ENCODE measurements at regions not wholly inside any gene's neighbourhood (a gene's known extent, or its start where the extent isn't known, plus 50 kb on each side); places are given as distances from the start of the nearest gene placed in this dataset.

DNA sequence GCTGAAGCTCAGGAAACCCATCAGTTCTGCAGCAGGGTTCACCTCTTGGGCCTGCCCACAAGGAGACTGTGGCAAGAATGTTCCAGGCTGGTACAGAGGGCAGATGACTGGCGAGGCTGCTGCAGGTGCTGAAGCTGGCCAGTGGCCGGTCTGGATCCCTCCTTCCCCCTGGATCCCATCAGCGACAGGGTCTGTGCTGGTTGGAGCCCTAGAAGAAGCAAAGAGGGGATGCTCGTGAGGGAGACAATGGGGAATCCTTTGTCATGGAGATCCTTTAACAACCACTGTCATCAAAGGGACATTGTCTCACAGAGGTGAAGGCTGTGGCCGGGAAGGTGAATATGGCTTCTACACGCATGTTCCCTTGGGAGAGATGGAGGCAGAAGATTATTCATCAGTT is 211.4 kb upstream of the TMEM132C start (continued):
- TF ChIP-seq, protein P1, sequence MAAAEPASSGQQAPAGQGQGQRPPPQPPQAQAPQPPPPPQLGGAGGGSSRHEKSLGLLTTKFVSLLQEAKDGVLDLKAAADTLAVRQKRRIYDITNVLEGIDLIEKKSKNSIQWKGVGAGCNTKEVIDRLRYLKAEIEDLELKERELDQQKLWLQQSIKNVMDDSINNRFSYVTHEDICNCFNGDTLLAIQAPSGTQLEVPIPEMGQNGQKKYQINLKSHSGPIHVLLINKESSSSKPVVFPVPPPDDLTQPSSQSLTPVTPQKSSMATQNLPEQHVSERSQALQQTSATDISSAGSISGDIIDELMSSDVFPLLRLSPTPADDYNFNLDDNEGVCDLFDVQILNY (CRISPR knock-in tag; IDR thresholded peaks at IDR 0.05) = no peak
- TF ChIP-seq, protein P2, sequence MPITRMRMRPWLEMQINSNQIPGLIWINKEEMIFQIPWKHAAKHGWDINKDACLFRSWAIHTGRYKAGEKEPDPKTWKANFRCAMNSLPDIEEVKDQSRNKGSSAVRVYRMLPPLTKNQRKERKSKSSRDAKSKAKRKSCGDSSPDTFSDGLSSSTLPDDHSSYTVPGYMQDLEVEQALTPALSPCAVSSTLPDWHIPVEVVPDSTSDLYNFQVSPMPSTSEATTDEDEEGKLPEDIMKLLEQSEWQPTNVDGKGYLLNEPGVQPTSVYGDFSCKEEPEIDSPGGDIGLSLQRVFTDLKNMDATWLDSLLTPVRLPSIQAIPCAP (CRISPR knock-in tag; IDR thresholded peaks at IDR 0.05) = no peak
- TF ChIP-seq, protein P3, sequence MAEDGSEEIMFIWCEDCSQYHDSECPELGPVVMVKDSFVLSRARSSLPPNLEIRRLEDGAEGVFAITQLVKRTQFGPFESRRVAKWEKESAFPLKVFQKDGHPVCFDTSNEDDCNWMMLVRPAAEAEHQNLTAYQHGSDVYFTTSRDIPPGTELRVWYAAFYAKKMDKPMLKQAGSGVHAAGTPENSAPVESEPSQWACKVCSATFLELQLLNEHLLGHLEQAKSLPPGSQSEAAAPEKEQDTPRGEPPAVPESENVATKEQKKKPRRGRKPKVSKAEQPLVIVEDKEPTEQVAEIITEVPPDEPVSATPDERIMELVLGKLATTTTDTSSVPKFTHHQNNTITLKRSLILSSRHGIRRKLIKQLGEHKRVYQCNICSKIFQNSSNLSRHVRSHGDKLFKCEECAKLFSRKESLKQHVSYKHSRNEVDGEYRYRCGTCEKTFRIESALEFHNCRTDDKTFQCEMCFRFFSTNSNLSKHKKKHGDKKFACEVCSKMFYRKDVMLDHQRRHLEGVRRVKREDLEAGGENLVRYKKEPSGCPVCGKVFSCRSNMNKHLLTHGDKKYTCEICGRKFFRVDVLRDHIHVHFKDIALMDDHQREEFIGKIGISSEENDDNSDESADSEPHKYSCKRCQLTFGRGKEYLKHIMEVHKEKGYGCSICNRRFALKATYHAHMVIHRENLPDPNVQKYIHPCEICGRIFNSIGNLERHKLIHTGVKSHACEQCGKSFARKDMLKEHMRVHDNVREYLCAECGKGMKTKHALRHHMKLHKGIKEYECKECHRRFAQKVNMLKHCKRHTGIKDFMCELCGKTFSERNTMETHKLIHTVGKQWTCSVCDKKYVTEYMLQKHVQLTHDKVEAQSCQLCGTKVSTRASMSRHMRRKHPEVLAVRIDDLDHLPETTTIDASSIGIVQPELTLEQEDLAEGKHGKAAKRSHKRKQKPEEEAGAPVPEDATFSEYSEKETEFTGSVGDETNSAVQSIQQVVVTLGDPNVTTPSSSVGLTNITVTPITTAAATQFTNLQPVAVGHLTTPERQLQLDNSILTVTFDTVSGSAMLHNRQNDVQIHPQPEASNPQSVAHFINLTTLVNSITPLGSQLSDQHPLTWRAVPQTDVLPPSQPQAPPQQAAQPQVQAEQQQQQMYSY (CRISPR knock-in tag; IDR thresholded peaks at IDR 0.05) = no peak
- no peak for TF ChIP-seq SP1 (CRISPR knock-in tag; conservative IDR thresholded peaks at IDR 0.05)
- TF ChIP-seq, protein P4, sequence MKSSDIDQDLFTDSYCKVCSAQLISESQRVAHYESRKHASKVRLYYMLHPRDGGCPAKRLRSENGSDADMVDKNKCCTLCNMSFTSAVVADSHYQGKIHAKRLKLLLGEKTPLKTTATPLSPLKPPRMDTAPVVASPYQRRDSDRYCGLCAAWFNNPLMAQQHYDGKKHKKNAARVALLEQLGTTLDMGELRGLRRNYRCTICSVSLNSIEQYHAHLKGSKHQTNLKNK (CRISPR knock-in tag; IDR thresholded peaks at IDR 0.05) = no peak

DNA sequence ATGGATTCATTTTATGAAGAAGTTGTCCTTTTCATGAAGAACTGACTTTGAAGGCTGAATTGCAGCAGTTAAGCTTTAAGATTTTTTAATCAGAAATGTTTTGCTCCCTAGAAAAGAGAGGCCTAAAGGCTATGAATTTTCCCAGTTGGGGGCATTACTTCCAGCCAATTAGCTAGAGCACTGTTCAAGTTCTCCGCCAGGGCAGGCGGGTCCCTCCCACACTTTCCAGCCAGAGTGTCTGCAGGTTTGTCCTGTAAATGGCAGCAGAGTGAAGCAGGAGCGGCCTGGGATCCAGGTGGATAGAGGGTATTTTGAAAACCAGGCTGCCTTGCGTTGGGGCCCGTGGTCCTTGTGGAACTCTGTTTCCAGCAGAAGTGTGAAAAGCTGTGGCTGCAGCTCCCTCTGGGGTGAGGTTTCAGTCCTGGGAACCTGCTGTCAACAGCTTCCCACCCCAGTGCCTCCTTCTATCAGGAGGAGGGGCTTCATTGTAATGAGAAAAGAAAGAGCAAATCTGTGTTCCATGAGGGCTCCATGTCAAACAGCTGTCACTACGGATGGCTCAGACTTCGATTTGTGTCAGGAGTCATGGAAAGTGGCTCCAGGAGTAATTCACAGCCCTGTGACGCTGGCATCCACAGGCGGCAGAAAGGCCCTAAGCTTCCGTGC is 210.7 kb upstream of the TMEM132C start:
- H3K36me3 Mint-ChIP-seq = peaks cover 56% of the 10 kb centered on the region
- H3K9me3 Mint-ChIP-seq = peaks cover 59% of the 10 kb centered on the region
- no peaks in the 10 kb centered on the region for H3K4me1 Mint-ChIP-seq
- no peak for ATAC-seq
- H3K4me3 Mint-ChIP-seq = no peak overlapping the region
- H3K27ac Mint-ChIP-seq = no peak overlapping the region
- ChIA-PET CTCF (no interaction called here), POLR2A (no interaction called here)
- peaks cover 9% of the 10 kb centered on the region for H3K27me3 Mint-ChIP-seq (ENCODE audit: low read depth)
- DNase-seq (ENCODE audit: low spot score) = no peak
- TF ChIP-seq TCF7 (CRISPR knock-in tag; IDR thresholded peaks at IDR 0.05; ENCODE audit: low read depth) = no peak
- TF ChIP-seq, protein P5, sequence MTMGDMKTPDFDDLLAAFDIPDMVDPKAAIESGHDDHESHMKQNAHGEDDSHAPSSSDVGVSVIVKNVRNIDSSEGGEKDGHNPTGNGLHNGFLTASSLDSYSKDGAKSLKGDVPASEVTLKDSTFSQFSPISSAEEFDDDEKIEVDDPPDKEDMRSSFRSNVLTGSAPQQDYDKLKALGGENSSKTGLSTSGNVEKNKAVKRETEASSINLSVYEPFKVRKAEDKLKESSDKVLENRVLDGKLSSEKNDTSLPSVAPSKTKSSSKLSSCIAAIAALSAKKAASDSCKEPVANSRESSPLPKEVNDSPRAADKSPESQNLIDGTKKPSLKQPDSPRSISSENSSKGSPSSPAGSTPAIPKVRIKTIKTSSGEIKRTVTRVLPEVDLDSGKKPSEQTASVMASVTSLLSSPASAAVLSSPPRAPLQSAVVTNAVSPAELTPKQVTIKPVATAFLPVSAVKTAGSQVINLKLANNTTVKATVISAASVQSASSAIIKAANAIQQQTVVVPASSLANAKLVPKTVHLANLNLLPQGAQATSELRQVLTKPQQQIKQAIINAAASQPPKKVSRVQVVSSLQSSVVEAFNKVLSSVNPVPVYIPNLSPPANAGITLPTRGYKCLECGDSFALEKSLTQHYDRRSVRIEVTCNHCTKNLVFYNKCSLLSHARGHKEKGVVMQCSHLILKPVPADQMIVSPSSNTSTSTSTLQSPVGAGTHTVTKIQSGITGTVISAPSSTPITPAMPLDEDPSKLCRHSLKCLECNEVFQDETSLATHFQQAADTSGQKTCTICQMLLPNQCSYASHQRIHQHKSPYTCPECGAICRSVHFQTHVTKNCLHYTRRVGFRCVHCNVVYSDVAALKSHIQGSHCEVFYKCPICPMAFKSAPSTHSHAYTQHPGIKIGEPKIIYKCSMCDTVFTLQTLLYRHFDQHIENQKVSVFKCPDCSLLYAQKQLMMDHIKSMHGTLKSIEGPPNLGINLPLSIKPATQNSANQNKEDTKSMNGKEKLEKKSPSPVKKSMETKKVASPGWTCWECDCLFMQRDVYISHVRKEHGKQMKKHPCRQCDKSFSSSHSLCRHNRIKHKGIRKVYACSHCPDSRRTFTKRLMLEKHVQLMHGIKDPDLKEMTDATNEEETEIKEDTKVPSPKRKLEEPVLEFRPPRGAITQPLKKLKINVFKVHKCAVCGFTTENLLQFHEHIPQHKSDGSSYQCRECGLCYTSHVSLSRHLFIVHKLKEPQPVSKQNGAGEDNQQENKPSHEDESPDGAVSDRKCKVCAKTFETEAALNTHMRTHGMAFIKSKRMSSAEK (CRISPR knock-in tag; IDR thresholded peaks at IDR 0.05; ENCODE audit: borderline replicate concordance) = no peak
- TF ChIP-seq, protein P6, sequence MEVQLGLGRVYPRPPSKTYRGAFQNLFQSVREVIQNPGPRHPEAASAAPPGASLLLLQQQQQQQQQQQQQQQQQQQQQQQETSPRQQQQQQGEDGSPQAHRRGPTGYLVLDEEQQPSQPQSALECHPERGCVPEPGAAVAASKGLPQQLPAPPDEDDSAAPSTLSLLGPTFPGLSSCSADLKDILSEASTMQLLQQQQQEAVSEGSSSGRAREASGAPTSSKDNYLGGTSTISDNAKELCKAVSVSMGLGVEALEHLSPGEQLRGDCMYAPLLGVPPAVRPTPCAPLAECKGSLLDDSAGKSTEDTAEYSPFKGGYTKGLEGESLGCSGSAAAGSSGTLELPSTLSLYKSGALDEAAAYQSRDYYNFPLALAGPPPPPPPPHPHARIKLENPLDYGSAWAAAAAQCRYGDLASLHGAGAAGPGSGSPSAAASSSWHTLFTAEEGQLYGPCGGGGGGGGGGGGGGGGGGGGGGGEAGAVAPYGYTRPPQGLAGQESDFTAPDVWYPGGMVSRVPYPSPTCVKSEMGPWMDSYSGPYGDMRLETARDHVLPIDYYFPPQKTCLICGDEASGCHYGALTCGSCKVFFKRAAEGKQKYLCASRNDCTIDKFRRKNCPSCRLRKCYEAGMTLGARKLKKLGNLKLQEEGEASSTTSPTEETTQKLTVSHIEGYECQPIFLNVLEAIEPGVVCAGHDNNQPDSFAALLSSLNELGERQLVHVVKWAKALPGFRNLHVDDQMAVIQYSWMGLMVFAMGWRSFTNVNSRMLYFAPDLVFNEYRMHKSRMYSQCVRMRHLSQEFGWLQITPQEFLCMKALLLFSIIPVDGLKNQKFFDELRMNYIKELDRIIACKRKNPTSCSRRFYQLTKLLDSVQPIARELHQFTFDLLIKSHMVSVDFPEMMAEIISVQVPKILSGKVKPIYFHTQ (CRISPR knock-in tag; IDR thresholded peaks at IDR 0.05) = no peak
- TF ChIP-seq, protein P7, sequence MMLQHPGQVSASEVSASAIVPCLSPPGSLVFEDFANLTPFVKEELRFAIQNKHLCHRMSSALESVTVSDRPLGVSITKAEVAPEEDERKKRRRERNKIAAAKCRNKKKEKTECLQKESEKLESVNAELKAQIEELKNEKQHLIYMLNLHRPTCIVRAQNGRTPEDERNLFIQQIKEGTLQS (CRISPR knock-in tag; conservative IDR thresholded peaks at IDR 0.05) = no peak
- TF ChIP-seq, protein P8, sequence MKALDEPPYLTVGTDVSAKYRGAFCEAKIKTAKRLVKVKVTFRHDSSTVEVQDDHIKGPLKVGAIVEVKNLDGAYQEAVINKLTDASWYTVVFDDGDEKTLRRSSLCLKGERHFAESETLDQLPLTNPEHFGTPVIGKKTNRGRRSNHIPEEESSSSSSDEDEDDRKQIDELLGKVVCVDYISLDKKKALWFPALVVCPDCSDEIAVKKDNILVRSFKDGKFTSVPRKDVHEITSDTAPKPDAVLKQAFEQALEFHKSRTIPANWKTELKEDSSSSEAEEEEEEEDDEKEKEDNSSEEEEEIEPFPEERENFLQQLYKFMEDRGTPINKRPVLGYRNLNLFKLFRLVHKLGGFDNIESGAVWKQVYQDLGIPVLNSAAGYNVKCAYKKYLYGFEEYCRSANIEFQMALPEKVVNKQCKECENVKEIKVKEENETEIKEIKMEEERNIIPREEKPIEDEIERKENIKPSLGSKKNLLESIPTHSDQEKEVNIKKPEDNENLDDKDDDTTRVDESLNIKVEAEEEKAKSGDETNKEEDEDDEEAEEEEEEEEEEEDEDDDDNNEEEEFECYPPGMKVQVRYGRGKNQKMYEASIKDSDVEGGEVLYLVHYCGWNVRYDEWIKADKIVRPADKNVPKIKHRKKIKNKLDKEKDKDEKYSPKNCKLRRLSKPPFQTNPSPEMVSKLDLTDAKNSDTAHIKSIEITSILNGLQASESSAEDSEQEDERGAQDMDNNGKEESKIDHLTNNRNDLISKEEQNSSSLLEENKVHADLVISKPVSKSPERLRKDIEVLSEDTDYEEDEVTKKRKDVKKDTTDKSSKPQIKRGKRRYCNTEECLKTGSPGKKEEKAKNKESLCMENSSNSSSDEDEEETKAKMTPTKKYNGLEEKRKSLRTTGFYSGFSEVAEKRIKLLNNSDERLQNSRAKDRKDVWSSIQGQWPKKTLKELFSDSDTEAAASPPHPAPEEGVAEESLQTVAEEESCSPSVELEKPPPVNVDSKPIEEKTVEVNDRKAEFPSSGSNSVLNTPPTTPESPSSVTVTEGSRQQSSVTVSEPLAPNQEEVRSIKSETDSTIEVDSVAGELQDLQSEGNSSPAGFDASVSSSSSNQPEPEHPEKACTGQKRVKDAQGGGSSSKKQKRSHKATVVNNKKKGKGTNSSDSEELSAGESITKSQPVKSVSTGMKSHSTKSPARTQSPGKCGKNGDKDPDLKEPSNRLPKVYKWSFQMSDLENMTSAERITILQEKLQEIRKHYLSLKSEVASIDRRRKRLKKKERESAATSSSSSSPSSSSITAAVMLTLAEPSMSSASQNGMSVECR (CRISPR knock-in tag; IDR thresholded peaks at IDR 0.05; ENCODE audit: borderline replicate concordance) = no peak
